HUES64 (cell line): ENCODE measurements at regions not wholly inside any gene's neighbourhood (a gene's known extent, or its start where the extent isn't known, plus 50 kb on each side); places are given as distances from the start of the nearest gene placed in this dataset.
"Not testable (repeated sequence)": the region's sequence is repeated elsewhere in the genome, so short reads cannot be mapped to it uniquely, and the experiment has no call there.

Source experiments
- H3K27ac ChIP-seq: 2 replicates; pipeline ENCODE4 v1.7.0; 2013; ENCODE audit warnings: low read depth, low read length, inconsistent platforms
- H3K27me3 ChIP-seq: 2 replicates; pipeline ENCODE4 v1.6.1; 2013; ENCODE audit warnings: mild to moderate bottlenecking, low read length; ENCODE audit not compliant: insufficient read depth
- H3K36me3 ChIP-seq: 2 replicates; pipeline ENCODE4 v1.6.1; 2013; ENCODE audit warnings: mild to moderate bottlenecking, low read length; ENCODE audit not compliant: insufficient read depth
- H3K4me1 ChIP-seq: 2 replicates; pipeline ENCODE4 v1.6.1; 2013; ENCODE audit warnings: mild to moderate bottlenecking, low read length, moderate library complexity; ENCODE audit not compliant: insufficient read depth
- H3K4me3 ChIP-seq: 2 replicates; pipeline ENCODE4 v1.5.1; 2013; ENCODE audit warnings: mild to moderate bottlenecking, low read length, moderate library complexity
- H3K9ac ChIP-seq: 2 replicates; pipeline ENCODE4 v1.6.1; 2013; ENCODE audit warnings: mild to moderate bottlenecking, low read depth, low read length
- H3K9me3 ChIP-seq: 2 replicates; pipeline ENCODE4 v1.6.1; 2013; ENCODE audit warnings: low read depth, low read length; ENCODE audit not compliant: insufficient read depth
- WGBS: fragments of 150-250, 120-280 bp; methylation state at CpG from one replicate; pipeline ENCODE4 v1.1.7; 2013; ENCODE audit warnings: missing lambda C conversion rate; 5-methylcytosine and 5-hydroxymethylcytosine counted together

GRCh38 chr2:87423796-87424762 is 323.8 kb upstream of the PLGLB2 start:
- WGBS, result 87% methylated on average over 4 of the region's 7 CpGs
- not testable (repeated sequence) for H3K36me3 ChIP-seq, H3K27ac ChIP-seq, H3K4me3 ChIP-seq, H3K4me1 ChIP-seq, H3K9ac ChIP-seq, H3K27me3 ChIP-seq, H3K9me3 ChIP-seq

GRCh38 chr2:87424763-87425154 is 323.1 kb upstream of the PLGLB2 start:
- no CpG with 5 or more reads among the region's 1 CpG for WGBS
- H3K4me3 ChIP-seq, H3K36me3 ChIP-seq, H3K27me3 ChIP-seq, H3K9ac ChIP-seq, H3K4me1 ChIP-seq, H3K9me3 ChIP-seq, H3K27ac ChIP-seq: not testable (repeated sequence)

- H3K4me1 ChIP-seq, H3K4me3 ChIP-seq, H3K9me3 ChIP-seq, H3K27ac ChIP-seq, H3K27me3 ChIP-seq, H3K36me3 ChIP-seq, H3K9ac ChIP-seq: not testable (repeated sequence)
- WGBS, result 63% methylated on average over 3 of the region's 3 CpGs
Observed at GRCh38 chr2:87425191-87425590, 322.7 kb upstream of the PLGLB2 start.

GRCh38 chr2:87425717-87426116 is 322.2 kb upstream of the PLGLB2 start:
- not testable (repeated sequence) for H3K9ac ChIP-seq, H3K27ac ChIP-seq, H3K4me1 ChIP-seq, H3K36me3 ChIP-seq, H3K27me3 ChIP-seq, H3K4me3 ChIP-seq, H3K9me3 ChIP-seq
- 71% methylated on average over 2 of the region's 3 CpGs for whole genome bisulfite sequencing

GRCh38 chr2:87428452-87429130 is 319.3 kb upstream of the PLGLB2 start:
- not testable (repeated sequence) for H3K9me3 ChIP-seq, H3K27me3 ChIP-seq, H3K36me3 ChIP-seq, H3K9ac ChIP-seq, H3K4me3 ChIP-seq, H3K4me1 ChIP-seq, H3K27ac ChIP-seq
- no CpG with 5 or more reads among the region's 2 CpGs for WGBS

GRCh38 chr2:87429206-87429930 is 318.5 kb upstream of the PLGLB2 start:
- not testable (repeated sequence) for H3K36me3 ChIP-seq, H3K27me3 ChIP-seq, H3K9me3 ChIP-seq, H3K4me3 ChIP-seq, H3K4me1 ChIP-seq, H3K27ac ChIP-seq, H3K9ac ChIP-seq
- 78% methylated on average over 6 of the region's 9 CpGs for WGBS

GRCh38 chr2:87429931-87430275 is 318.0 kb upstream of the PLGLB2 start:
- H3K36me3 ChIP-seq, H3K27ac ChIP-seq, H3K27me3 ChIP-seq, H3K9me3 ChIP-seq, H3K4me3 ChIP-seq, H3K4me1 ChIP-seq, H3K9ac ChIP-seq: not testable (repeated sequence)
- WGBS, result 76% methylated on average over 3 of the region's 4 CpGs

GRCh38 chr2:87431051-87431450 is 316.8 kb upstream of the PLGLB2 start:
- not testable (repeated sequence) for H3K27ac ChIP-seq, H3K9me3 ChIP-seq, H3K4me3 ChIP-seq, H3K4me1 ChIP-seq, H3K9ac ChIP-seq, H3K27me3 ChIP-seq, H3K36me3 ChIP-seq
- WGBS, result no CpG with 5 or more reads among the region's 2 CpGs

GRCh38 chr2:87432711-87433453 is 315.0 kb upstream of the PLGLB2 start:
- H3K36me3 ChIP-seq, H3K4me3 ChIP-seq, H3K4me1 ChIP-seq, H3K9ac ChIP-seq, H3K9me3 ChIP-seq, H3K27ac ChIP-seq, H3K27me3 ChIP-seq: not testable (repeated sequence)
- 83% methylated on average over 1 of the region's 2 CpGs for WGBS

- not testable (repeated sequence) for H3K36me3 ChIP-seq, H3K27ac ChIP-seq, H3K27me3 ChIP-seq, H3K4me3 ChIP-seq, H3K9ac ChIP-seq, H3K4me1 ChIP-seq, H3K9me3 ChIP-seq
- 94% methylated on average over 2 of the region's 4 CpGs for WGBS
Observed at GRCh38 chr2:87436007-87436406, 311.9 kb upstream of the PLGLB2 start.

GRCh38 chr2:87437701-87438260 is 310.1 kb upstream of the PLGLB2 start:
- H3K36me3 ChIP-seq, H3K9ac ChIP-seq, H3K9me3 ChIP-seq, H3K27me3 ChIP-seq, H3K4me1 ChIP-seq, H3K27ac ChIP-seq, H3K4me3 ChIP-seq: not testable (repeated sequence)
- 86% methylated on average over 1 of the region's 4 CpGs for WGBS
